ENCODE measurements at regions not wholly inside any gene's neighbourhood (a gene's known extent, or its start where the extent isn't known, plus 50 kb on each side); places are given as distances from the start of the nearest gene placed in this dataset.

GRCh38 chr18:57241869-57242268 is 95.0 kb downstream of the BOD1L2 start:
- no peak overlapping the region for H3K9ac ChIP-seq (ENCODE audit: low read depth, low read length)

More at GRCh38 chr18:57241869-57242268, 95.0 kb downstream of the BOD1L2 start:
- H2AK5ac ChIP-seq (ENCODE audit: low read depth, low read length) = no peak overlapping the region
- ATAC-seq (ENCODE audit: low read depth) (no peak), DNase-seq (no peak)
- H3K27ac ChIP-seq (ENCODE audit: insufficient read depth, low read length) = no peak overlapping the region
- intact Hi-C loops (cut with micrococcal nuclease) (no loop called here), dilution Hi-C loops (cut with HindIII; ENCODE audit: low sequenced_read_pairs, unreplicated experiment) (no loop called here), in situ Hi-C loops (cut with MboI; ENCODE audit: low sequenced_read_pairs) (no loop called here)
- H2BK5ac ChIP-seq (ENCODE audit: low read depth, low read length, poor library complexity, severe bottlenecking) = no peak overlapping the region
- no peak overlapping the region for H4K5ac ChIP-seq (ENCODE audit: low read depth, low read length)
- POLR2A ChIA-PET (ENCODE audit: unreplicated experiment) = no interaction called here
- 20% methylated on average over 1 of the region's 3 CpGs; no CpG with 5 or more reads in 1 of the 2 experiments for WGBS, 2 experiments (ENCODE audit: extremely low coverage in 2 of 2, insufficient read length in 1 of 2)
- H3K27me3 ChIP-seq (ENCODE audit: control insufficient read depth, insufficient read depth, low read length) = no peaks in the 10 kb centered on the region; the same call in 1 of the 2 replicates
- H3K36me3 ChIP-seq (ENCODE audit: control insufficient read depth, insufficient read depth, low read length) = no peaks in the 10 kb centered on the region
- no peak overlapping the region for H3K4ac ChIP-seq (ENCODE audit: low read depth, low read length)
- no peak overlapping the region for H3K23ac ChIP-seq (ENCODE audit: low read depth, low read length)
- H2AFZ ChIP-seq (replicated peaks; ENCODE audit: low read length, poor library complexity) = no peak overlapping the region
- H3K4me1 ChIP-seq (ENCODE audit: control insufficient read depth, insufficient read depth, low read length) = no peaks in the 10 kb centered on the region
- no peak overlapping the region for H3K14ac ChIP-seq (replicated peaks; ENCODE audit: low read depth, low read length)
- no peak overlapping the region for H4K8ac ChIP-seq (ENCODE audit: low read depth in 2 of 2, low read length in 2 of 2)
- no peaks in the 10 kb centered on the region for H3K79me1 ChIP-seq (ENCODE audit: low read depth in 1 of 2, low read length in 2 of 2)
- H2BK15ac ChIP-seq (ENCODE audit: low read depth, low read length) = no peak overlapping the region
- no TSS peak for BruUV-seq (replicated peaks)
- CTCF ChIA-PET = no interaction called here
- no peak overlapping the region for H2BK20ac ChIP-seq (ENCODE audit: low read depth, low read length)
- H3K4me2 ChIP-seq (ENCODE audit: low read depth, low read length) = no peak overlapping the region
- TF ChIP-seq RAD21 (IDR thresholded peaks at IDR 0.05; ENCODE audit: low read length) (no peak), CEBPB (IDR thresholded peaks at IDR 0.05; ENCODE audit: low read depth, low read length) (no peak), RFX5 (IDR thresholded peaks at IDR 0.05; ENCODE audit: low read depth, low read length) (no peak), CHD1 (IDR thresholded peaks at IDR 0.05; ENCODE audit: low read depth, low read length) (no peak), MAFK (IDR thresholded peaks at IDR 0.05; ENCODE audit: low read depth, low read length) (no peak), BHLHE40 (IDR thresholded peaks at IDR 0.05; ENCODE audit: low read depth, low read length) (no peak), NFE2L2 (IDR thresholded peaks at IDR 0.05; ENCODE audit: low read depth, low read length) (no peak), MXI1 (IDR thresholded peaks at IDR 0.05; ENCODE audit: borderline replicate concordance, low read depth, low read length) (no peak), MAZ (IDR thresholded peaks at IDR 0.05; ENCODE audit: borderline replicate concordance, low read depth, low read length) (no peak)
- H4K20me1 ChIP-seq (ENCODE audit: insufficient read depth, low read length) = no peaks in the 10 kb centered on the region
- no peak overlapping the region for H3K4me3 ChIP-seq (ENCODE audit: insufficient read depth, low read depth, low read length)
- no peak overlapping the region for H4K91ac ChIP-seq (ENCODE audit: insufficient read depth, low read depth, low read length)
- no peak overlapping the region for H3K56ac ChIP-seq (ENCODE audit: extremely low read depth, insufficient read depth, low read length)
- no peaks in the 10 kb centered on the region for H3K9me3 ChIP-seq (ENCODE audit: control insufficient read depth, insufficient read depth, low read length)
- H2AK9ac ChIP-seq (replicated peaks; ENCODE audit: low read depth, low read length, poor library complexity) = no peak overlapping the region
- no peak overlapping the region for H2BK120ac ChIP-seq (ENCODE audit: low read depth, low read length)
- no peaks in the 10 kb centered on the region for H3K9me1 ChIP-seq (ENCODE audit: insufficient read depth, low read length)
- H3K18ac ChIP-seq (ENCODE audit: low read depth, low read length) = no peak overlapping the region

Measured in IMR-90 (cell line).